ENCODE measurements at regions not wholly inside any gene's neighbourhood (a gene's known extent, or its start where the extent isn't known, plus 50 kb on each side); places are given as distances from the start of the nearest gene placed in this dataset.
"Not testable (repeated sequence)": the region's sequence is repeated elsewhere in the genome, so short reads cannot be mapped to it uniquely, and the experiment has no call there.

- not testable (repeated sequence) for TF ChIP-seq CTCF (IDR thresholded peaks at IDR 0.05; ENCODE audit: insufficient read depth, low read length); SPI1 (IDR thresholded peaks at IDR 0.05; ENCODE audit: borderline replicate concordance, low read depth); GABPA (IDR thresholded peaks at IDR 0.05; ENCODE audit: low read depth)
Observed at GRCh38 chr10:47580063-47580462, 56.6 kb upstream of the AGAP9 start.
